ENCODE measurements at regions not wholly inside any gene's neighbourhood (a gene's known extent, or its start where the extent isn't known, plus 50 kb on each side); places are given as distances from the start of the nearest gene placed in this dataset.

GRCh38 chr21:41689289-41689583 is 77.6 kb downstream of the RIPK4 start:
- TF ChIP-seq, protein P1, sequence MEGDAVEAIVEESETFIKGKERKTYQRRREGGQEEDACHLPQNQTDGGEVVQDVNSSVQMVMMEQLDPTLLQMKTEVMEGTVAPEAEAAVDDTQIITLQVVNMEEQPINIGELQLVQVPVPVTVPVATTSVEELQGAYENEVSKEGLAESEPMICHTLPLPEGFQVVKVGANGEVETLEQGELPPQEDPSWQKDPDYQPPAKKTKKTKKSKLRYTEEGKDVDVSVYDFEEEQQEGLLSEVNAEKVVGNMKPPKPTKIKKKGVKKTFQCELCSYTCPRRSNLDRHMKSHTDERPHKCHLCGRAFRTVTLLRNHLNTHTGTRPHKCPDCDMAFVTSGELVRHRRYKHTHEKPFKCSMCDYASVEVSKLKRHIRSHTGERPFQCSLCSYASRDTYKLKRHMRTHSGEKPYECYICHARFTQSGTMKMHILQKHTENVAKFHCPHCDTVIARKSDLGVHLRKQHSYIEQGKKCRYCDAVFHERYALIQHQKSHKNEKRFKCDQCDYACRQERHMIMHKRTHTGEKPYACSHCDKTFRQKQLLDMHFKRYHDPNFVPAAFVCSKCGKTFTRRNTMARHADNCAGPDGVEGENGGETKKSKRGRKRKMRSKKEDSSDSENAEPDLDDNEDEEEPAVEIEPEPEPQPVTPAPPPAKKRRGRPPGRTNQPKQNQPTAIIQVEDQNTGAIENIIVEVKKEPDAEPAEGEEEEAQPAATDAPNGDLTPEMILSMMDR (IDR thresholded peaks at IDR 0.05; ENCODE audit: low read length) = no peak
- TF ChIP-seq EZH2 (IDR thresholded peaks at IDR 0.05; ENCODE audit: borderline replicate concordance, low read length) = no peak
- no peaks in the 10 kb centered on the region for H4K20me1 ChIP-seq (ENCODE audit: insufficient read depth, low read length)
- H2AFZ ChIP-seq (ENCODE audit: low read length) = no peak overlapping the region
- H3K4me3 ChIP-seq (ENCODE audit: low read depth, low read length, poor library complexity, severe bottlenecking) = no peak overlapping the region
- no peaks in the 10 kb centered on the region for H3K79me2 ChIP-seq (ENCODE audit: insufficient read depth, low read length)
- H3K9me2 ChIP-seq (ENCODE audit: low read depth, low read length) = no peaks in the 10 kb centered on the region
- no peaks in the 10 kb centered on the region for H3K4me1 ChIP-seq (ENCODE audit: insufficient read depth, low read length, severe bottlenecking)
- no peak overlapping the region for H3K4me2 ChIP-seq (ENCODE audit: low read length)
- H3F3A ChIP-seq (ENCODE audit: insufficient read depth, low read length) = no peaks in the 10 kb centered on the region
- H3K27ac ChIP-seq (ENCODE audit: low read depth, low read length, poor library complexity, severe bottlenecking) = no peak overlapping the region
- H3K27me3 ChIP-seq (ENCODE audit: insufficient read depth, low read length) = no peaks in the 10 kb centered on the region; the same call in 1 of the 2 replicates
- H3K36me3 ChIP-seq (ENCODE audit: insufficient read depth, low read length) = no peaks in the 10 kb centered on the region
- no peaks in the 10 kb centered on the region for H3K9me3 ChIP-seq (ENCODE audit: low read length)
- no peak overlapping the region for H3K9ac ChIP-seq (ENCODE audit: low read length)

DNA sequence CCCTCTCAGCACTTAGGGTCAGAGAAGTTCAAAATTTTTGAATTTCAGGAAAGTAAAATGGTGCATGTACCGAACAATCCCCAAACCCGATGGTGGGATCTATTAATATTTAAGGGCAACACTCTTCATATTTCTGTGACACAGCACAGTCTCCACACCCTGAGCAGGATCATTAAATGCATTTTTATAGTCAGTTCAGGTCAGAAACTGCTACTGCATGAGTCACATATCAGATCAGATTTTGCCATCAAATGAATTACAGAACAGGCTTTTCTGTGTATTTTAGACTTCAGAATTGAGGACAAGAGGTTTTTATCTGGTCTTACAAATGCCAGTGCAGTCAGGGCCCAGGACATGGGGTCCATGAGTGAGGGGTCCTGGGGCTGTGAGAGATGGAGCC is 79.2 kb downstream of the RIPK4 start:
- H3F3A ChIP-seq (ENCODE audit: insufficient read depth, low read length) = no peaks in the 10 kb centered on the region
- no peaks in the 10 kb centered on the region for H3K36me3 ChIP-seq (ENCODE audit: insufficient read depth, low read length)
- H3K9me3 ChIP-seq (ENCODE audit: low read length) = no peaks in the 10 kb centered on the region
- no peaks in the 10 kb centered on the region for H3K79me2 ChIP-seq (ENCODE audit: insufficient read depth, low read length)
- H3K4me3 ChIP-seq (ENCODE audit: low read depth, low read length, poor library complexity, severe bottlenecking) = no peak overlapping the region
- H2AFZ ChIP-seq (ENCODE audit: low read length) = no peak overlapping the region
- no peaks in the 10 kb centered on the region for H3K9me2 ChIP-seq (ENCODE audit: low read depth, low read length)
- H3K27me3 ChIP-seq (ENCODE audit: insufficient read depth, low read length) = no peaks in the 10 kb centered on the region; the same call in none of the 2 replicates
- H4K20me1 ChIP-seq (ENCODE audit: insufficient read depth, low read length) = no peaks in the 10 kb centered on the region
- H3K4me2 ChIP-seq (ENCODE audit: low read length) = no peak overlapping the region
- TF ChIP-seq, protein P1 (IDR thresholded peaks at IDR 0.05; ENCODE audit: low read length) = no peak
- no peak for TF ChIP-seq EZH2 (IDR thresholded peaks at IDR 0.05; ENCODE audit: borderline replicate concordance, low read length)
- H3K4me1 ChIP-seq (ENCODE audit: insufficient read depth, low read length, severe bottlenecking) = no peaks in the 10 kb centered on the region
- no peak overlapping the region for H3K9ac ChIP-seq (ENCODE audit: low read length)
- H3K27ac ChIP-seq (ENCODE audit: low read depth, low read length, poor library complexity, severe bottlenecking) = no peak overlapping the region

- H3K27ac ChIP-seq (ENCODE audit: low read depth, low read length, poor library complexity, severe bottlenecking) = no peak overlapping the region
- H3K4me1 ChIP-seq (ENCODE audit: insufficient read depth, low read length, severe bottlenecking) = no peaks in the 10 kb centered on the region
- H3K9me3 ChIP-seq (ENCODE audit: low read length) = no peaks in the 10 kb centered on the region
- no peak overlapping the region for H3K4me3 ChIP-seq (ENCODE audit: low read depth, low read length, poor library complexity, severe bottlenecking)
- H3K27me3 ChIP-seq (ENCODE audit: insufficient read depth, low read length) = no peaks in the 10 kb centered on the region; the same call in none of the 2 replicates
- no peaks in the 10 kb centered on the region for H3K9me2 ChIP-seq (ENCODE audit: low read depth, low read length)
- no peak overlapping the region for H2AFZ ChIP-seq (ENCODE audit: low read length)
- H3K79me2 ChIP-seq (ENCODE audit: insufficient read depth, low read length) = no peaks in the 10 kb centered on the region
- no peaks in the 10 kb centered on the region for H3K36me3 ChIP-seq (ENCODE audit: insufficient read depth, low read length)
- no peak overlapping the region for H3K9ac ChIP-seq (ENCODE audit: low read length)
- H4K20me1 ChIP-seq (ENCODE audit: insufficient read depth, low read length) = no peaks in the 10 kb centered on the region
- TF ChIP-seq EZH2 (IDR thresholded peaks at IDR 0.05; ENCODE audit: borderline replicate concordance, low read length) = no peak
- TF ChIP-seq, protein P1 (IDR thresholded peaks at IDR 0.05; ENCODE audit: low read length) = no peak
- no peaks in the 10 kb centered on the region for H3F3A ChIP-seq (ENCODE audit: insufficient read depth, low read length)
- H3K4me2 ChIP-seq (ENCODE audit: low read length) = no peak overlapping the region
Observed at GRCh38 chr21:41686664-41687063, 80.2 kb downstream of the RIPK4 start.

Data from OCI-LY1 (cell line).